ENCODE measurements at regions not wholly inside any gene's neighbourhood (a gene's known extent, or its start where the extent isn't known, plus 50 kb on each side); places are given as distances from the start of the nearest gene placed in this dataset.
"Not testable (repeated sequence)": the region's sequence is repeated elsewhere in the genome, so short reads cannot be mapped to it uniquely, and the experiment has no call there.

DNA sequence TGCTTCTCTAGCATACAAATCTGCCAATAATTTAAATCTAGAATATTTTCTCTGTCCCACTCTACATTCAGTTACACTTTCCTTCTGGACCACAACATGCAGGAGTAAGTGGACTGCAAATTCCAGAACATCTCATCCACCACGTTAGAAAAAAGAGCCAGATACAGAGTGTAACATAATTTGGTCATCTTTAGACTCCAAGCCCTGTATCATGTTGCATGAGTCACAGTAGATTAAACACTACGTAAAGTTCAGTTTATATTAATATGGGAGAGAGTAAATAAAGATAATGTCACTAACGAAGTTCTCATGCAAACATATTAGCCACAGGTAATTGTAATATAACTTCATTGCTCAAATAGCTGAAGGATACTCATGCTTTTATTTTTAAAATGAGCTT lies 327.0 kb downstream of the C6orf118 start:
- H3K4me3 Mint-ChIP-seq: no peak overlapping the region

DNA sequence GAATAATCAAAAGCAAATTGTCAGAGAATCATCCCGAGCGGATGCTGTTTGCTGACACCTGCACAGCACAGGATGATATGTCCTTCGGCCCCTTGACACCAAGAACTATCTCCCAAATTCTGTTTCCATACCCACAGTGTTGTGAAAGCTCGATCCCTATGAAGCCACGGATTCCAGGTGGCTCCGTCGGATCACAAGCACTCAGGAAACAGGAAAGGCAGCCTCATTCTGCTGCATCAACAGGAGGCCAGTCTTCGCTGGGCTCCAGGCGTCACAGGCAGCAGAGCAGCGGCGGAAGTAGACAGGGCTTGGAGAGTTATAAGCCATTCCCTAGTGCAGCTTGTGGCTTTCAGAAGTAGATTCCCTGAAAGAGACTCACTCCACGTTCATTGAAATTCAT lies 342.3 kb downstream of the C6orf118 start:
- Mint-ChIP-seq H3K4me1 (no peaks in the 10 kb centered on the region), H3K36me3 (no peaks in the 10 kb centered on the region), H3K27ac (no peak overlapping the region), H3K27me3 (no peaks in the 10 kb centered on the region), H3K9me3 (peaks cover 10% of the 10 kb centered on the region), H3K4me3 (no peak overlapping the region)
- CTCF ChIA-PET: no interaction called here
- DNase-seq: no peak

More for the DNA sequence above, 327.0 kb downstream of the C6orf118 start:
- no peaks in the 10 kb centered on the region for H3K4me1 Mint-ChIP-seq
- H3K27me3 Mint-ChIP-seq: no peaks in the 10 kb centered on the region
- no peak overlapping the region for H3K27ac Mint-ChIP-seq
- H3K9me3 Mint-ChIP-seq: peaks cover 10% of the 10 kb centered on the region
- H3K36me3 Mint-ChIP-seq: no peaks in the 10 kb centered on the region
- CTCF ChIA-PET: no interaction called here
- no peak for DNase-seq

DNA sequence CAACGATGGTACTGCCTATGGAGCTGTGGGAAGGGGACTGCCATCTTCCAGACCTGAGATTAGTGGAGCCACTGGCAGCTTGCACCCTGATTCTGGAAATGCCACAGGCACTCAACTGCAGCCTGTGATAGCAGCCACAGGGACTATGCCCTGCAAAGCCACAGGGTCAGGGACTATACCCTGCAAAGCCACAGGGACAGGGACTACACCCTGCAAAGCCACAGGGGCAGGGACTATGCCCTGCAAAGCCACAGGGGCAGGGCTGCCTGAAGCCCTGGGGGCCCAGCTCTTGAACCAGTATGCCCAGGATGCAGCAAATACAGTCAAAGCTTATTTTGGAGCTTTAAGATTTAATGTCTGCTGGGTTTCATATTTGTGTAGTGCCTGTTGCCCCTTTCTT lies 346.6 kb downstream of the C6orf118 start:
- H3K27ac Mint-ChIP-seq: no peak overlapping the region
- no peaks in the 10 kb centered on the region for H3K36me3 Mint-ChIP-seq
- H3K9me3 Mint-ChIP-seq: peaks cover 15% of the 10 kb centered on the region
- DNase-seq: no peak
- no peaks in the 10 kb centered on the region for H3K4me1 Mint-ChIP-seq
- H3K27me3 Mint-ChIP-seq: no peaks in the 10 kb centered on the region
- H3K4me3 Mint-ChIP-seq: no peak overlapping the region
- CTCF ChIA-PET: no interaction called here

DNA sequence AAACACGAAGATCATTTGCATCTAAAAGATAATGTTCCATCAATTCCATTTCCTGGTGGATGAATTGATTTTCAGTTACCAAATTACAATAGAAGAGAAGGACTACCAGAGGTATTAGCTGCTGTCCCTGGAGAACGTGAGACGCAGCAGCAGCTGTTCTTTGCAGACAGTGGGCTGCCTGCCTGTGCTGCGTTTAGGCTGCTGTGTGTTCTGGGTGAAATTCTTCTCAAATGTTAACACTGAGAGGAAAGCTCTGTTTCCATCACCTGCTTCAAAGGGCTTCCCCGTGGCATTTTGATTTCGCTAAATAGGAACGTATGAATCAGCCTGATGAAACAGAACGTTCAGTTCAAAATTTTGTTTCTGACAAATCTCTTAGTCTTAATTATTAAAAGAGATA lies 362.2 kb downstream of the C6orf118 start:
- Mint-ChIP-seq H3K27ac (no peak overlapping the region), H3K4me3 (no peak overlapping the region), H3K36me3 (no peaks in the 10 kb centered on the region), H3K27me3 (no peaks in the 10 kb centered on the region), H3K4me1 (no peaks in the 10 kb centered on the region), H3K9me3 (no peaks in the 10 kb centered on the region)
- DNase-seq: no peak
- CTCF ChIA-PET: no interaction called here

DNA sequence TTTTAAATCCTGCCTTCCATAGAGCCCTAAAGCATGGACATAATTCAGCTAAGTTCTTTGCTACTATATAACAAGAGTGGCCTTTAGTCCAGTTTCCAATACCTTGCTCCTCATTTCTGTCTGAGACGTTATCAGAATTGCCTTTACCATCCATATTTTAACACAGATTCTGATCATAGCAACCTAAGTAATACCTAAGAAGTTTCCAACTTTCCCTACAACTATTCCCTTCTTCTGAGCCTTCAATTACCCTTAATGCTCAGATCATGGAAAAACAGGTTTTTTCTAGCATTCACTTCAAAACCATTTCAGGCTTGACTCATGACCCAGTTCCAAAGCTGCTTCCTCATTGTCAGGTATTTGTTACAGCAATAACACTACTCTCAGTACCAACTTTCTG lies 367.1 kb downstream of the C6orf118 start:
- CTCF ChIA-PET: no interaction called here
- Mint-ChIP-seq H3K27me3 (no peaks in the 10 kb centered on the region), H3K4me1 (no peaks in the 10 kb centered on the region), H3K4me3 (no peak overlapping the region), H3K27ac (no peak overlapping the region), H3K36me3 (no peaks in the 10 kb centered on the region), H3K9me3 (no peaks in the 10 kb centered on the region)
- DNase-seq: no peak

DNA sequence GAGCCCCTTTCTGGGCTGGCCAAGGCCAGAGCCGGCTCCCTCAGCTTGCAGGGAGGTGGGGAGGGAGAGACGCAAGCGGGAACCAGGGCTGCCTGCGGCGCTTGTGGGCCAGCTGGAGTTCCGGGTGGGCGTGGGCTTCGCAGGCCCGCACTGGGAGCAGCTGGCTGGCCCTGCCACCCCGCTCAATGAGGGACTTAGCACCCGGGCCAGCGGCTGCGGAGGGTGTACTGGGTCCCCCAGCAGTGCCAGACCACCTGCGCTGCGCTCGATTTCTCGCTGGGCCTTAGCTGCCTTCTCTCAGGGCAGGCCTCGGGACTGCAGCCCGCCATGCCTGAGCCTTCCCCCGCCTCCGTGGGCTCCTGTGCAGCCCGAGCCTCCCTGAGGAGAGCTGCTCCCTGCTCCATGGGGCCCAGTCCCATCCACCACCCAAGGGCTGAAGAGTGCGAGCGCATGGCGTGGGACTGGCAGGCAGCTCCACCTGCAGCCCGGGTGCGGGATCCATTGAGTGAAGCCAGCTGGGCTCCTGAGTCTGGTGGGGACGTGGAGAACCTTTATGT lies 376.1 kb downstream of the C6orf118 start:
- DNase-seq, H3K36me3 Mint-ChIP-seq, H3K27ac Mint-ChIP-seq, CTCF ChIA-PET, H3K4me1 Mint-ChIP-seq, H3K27me3 Mint-ChIP-seq, H3K4me3 Mint-ChIP-seq, H3K9me3 Mint-ChIP-seq: not testable (repeated sequence)

DNA sequence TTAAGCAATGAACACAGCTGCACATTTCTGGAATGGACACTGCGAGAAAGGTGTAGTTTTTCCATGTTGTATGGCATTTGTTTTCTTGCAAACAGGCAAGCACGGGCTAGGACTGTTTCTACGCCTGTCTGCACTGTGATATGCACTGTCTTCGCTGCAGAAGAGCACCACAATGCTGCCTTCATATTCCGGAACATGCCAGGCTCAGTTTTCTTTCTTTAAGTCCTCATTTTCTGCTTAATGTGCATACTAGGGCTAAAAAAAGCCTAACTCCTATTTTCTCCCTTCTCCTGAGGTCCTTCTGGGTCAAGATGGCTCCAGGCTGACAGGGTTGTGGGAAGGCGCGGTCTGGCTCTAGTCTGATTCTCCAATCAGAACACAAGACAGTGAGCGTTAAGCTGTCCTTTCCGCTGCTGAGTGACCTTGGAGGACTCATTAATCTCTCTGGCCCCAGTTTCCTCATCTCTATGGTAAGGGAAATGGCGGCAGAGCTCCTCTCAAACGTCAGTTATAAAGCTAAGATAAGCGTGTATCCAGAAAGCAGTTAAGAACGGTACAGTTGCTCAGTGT lies 379.9 kb downstream of the C6orf118 start:
- Mint-ChIP-seq H3K9me3 (peaks cover 5% of the 10 kb centered on the region), H3K36me3 (no peaks in the 10 kb centered on the region), H3K27me3 (no peaks in the 10 kb centered on the region), H3K4me1 (no peaks in the 10 kb centered on the region), H3K27ac (no peak overlapping the region), H3K4me3 (no peak overlapping the region)
- CTCF ChIA-PET: interaction anchor here (0.8 kb wide), 1 partner anchor 15 kb away, joined by 3 read pairs; no protein-coding TSS in a partner anchor
- no peak for DNase-seq

DNA sequence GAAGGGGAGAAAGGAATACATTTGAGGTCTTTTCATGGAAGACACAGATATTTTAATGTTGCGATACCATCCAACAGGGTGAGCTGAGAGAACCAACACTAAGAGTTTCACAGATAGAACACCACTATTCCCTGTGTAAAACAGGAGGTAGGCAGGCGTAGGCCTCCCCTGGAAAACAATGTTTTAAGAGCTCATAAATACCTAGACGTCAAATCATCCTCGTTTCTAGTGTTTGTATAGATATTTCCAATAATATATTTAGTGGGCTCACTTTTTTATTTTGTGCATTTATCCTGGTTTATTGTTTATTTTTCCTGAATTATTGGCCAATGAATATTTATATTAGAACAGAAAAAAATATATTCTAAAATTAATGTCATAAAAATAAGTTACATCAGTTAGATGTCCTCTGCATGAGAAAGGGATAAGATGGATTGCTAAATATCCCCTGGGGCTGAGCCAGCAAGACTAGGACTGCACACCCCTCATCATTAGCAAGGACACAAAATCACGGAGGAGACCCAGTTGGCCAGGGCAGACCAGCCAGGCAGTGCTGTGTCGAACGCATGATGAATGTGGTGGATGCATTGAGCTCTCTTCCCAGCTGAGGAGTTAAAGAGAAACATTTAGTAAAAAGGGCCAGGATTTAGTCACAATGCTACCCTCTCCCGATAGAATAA lies 380.5 kb downstream of the C6orf118 start:
- Mint-ChIP-seq H3K4me1 (no peaks in the 10 kb centered on the region), H3K27me3 (no peaks in the 10 kb centered on the region), H3K36me3 (no peaks in the 10 kb centered on the region), H3K9me3 (peaks cover 5% of the 10 kb centered on the region), H3K4me3 (no peak overlapping the region), H3K27ac (no peak overlapping the region)
- no peak for DNase-seq
- CTCF ChIA-PET: interaction anchor here (0.6 to 0.8 kb wide), 2 partner anchors 14 to 23 kb away, joined by 3 read pairs; no protein-coding TSS in a partner anchor

DNA sequence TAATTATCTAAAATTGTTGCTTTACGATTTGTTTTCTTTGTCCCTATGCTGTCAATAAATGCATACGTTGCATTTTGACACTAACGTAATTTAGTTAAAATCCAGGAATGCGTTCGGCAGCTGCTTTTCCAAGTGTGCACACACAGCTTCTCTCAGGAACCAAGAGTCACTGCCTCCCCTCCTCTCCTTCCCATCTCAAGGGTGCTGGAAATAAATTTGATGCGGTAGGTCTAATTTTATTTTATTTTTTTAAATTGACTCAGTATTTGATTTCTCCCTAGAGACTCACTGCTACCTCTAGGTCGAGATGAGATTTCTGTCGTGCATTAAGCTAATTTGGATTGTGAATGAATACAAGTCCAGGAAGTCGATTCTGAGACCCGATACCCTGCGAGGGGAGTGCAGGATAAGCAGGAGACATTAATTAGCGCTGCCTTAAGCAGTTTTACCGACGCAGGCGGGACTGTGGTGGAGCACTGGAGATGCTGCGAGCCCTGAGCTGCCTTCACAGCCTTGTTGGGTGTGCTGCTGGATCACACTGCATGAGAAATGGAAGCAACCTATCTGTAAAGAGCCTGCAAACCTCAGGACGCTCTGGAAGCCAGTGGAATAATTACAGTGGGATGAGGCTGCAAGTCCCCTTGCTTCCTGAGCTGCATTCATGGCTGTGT lies 381.2 kb downstream of the C6orf118 start:
- no peak overlapping the region for H3K27ac Mint-ChIP-seq
- no peaks in the 10 kb centered on the region for H3K36me3 Mint-ChIP-seq
- H3K27me3 Mint-ChIP-seq: no peaks in the 10 kb centered on the region
- H3K4me3 Mint-ChIP-seq: no peak overlapping the region
- no peaks in the 10 kb centered on the region for H3K4me1 Mint-ChIP-seq
- peaks cover 5% of the 10 kb centered on the region for H3K9me3 Mint-ChIP-seq
- DNase-seq: no peak
- CTCF ChIA-PET: interaction anchor here (0.6 to 0.8 kb wide), 2 partner anchors 14 to 24 kb away, joined by 3 read pairs; no protein-coding TSS in a partner anchor

DNA sequence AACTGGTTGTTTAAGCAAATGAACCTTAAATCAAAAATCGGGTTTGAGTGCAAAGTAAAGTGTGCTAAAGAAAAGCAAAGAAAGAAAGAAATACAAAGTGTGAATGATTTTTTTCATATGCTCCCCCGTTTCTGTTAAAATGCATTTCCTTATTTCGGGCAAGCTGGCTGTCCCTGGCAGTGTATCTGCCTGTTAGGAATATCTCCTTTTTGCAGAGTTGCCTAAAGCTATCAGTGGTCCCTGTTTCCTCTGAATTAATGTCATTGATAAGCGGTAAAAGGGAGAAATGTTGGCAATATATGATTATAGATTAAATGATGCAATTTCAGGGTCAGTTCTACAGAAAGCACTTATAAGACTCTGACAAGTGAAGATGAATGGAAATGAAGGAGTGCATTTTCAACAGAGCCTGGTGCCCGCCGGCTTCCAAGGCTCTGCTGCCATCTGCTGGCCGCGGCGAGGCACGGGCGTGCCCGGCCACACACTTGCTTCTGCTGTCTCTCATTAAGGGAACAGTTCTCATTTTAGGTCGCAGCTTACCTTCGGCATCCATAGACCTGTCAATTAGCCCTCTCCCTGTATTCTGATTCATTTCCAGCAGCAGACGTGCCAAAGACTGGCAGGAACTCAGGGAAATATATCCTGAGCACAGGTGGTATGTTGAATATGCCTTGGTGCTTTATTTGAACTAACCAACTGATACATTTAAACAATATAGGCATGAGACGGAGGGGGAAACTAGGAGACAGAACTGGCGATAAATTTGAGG lies 381.9 kb downstream of the C6orf118 start:
- H3K36me3 Mint-ChIP-seq: no peaks in the 10 kb centered on the region
- peaks cover 2% of the 10 kb centered on the region for H3K9me3 Mint-ChIP-seq
- H3K27me3 Mint-ChIP-seq: no peaks in the 10 kb centered on the region
- H3K27ac Mint-ChIP-seq: no peak overlapping the region
- no peak overlapping the region for H3K4me3 Mint-ChIP-seq
- no peaks in the 10 kb centered on the region for H3K4me1 Mint-ChIP-seq
- CTCF ChIA-PET: no interaction called here
- peak; percentile 62 for DNase-seq

DNA sequence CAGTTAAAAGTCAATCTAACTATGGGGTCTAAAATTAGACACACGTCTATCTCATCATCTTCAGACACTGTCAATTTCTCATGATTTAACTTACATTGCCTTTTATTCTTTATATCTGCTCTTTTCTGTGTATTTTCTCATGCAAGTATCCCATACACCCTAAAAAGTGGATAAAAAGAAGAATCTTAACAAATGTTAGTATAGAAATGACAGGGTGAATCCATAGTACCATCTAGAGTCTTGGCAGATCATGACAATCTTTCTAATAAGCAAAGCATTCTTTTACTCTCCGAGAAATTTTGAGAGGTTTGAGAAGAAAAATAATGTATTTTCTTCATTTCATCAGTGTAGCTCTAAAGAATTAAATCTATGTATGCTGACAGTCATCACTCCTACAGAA lies 382.7 kb downstream of the C6orf118 start:
- Mint-ChIP-seq H3K27ac (no peak overlapping the region), H3K36me3 (no peaks in the 10 kb centered on the region), H3K4me1 (no peaks in the 10 kb centered on the region)

DNA sequence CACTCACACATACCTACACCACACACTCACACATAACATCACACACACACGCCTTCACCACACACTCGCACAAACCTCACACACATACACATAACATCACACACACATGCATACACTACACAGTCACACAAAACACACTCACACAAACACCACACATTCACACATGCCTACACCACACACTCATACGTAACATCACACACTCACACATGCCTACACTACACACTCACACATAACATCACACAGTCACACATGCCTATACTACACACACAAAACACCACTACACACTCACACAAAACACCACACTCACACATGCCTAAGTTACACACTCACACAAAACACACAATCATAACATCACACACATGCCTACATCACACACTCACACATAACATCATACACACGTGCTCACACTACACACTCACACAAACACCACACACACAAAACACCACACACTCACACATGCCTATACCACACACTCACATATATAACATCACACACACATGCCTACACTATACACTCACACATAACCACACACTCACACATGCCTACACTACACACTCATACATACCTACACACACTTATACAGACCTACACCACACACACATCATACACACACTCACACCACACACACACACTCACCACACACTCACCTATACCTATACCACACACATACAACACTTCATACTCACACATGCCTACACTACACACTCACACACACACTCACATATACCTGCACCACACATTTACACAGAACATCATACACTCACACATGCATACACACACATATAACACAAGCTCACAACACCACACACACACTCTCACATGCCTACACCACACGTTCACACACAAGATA lies 383.5 kb downstream of the C6orf118 start:
- no peaks in the 10 kb centered on the region for H3K36me3 Mint-ChIP-seq
- CTCF ChIA-PET: no interaction called here
- no peaks in the 10 kb centered on the region for H3K27me3 Mint-ChIP-seq
- no peaks in the 10 kb centered on the region for H3K4me1 Mint-ChIP-seq
- H3K9me3 Mint-ChIP-seq: no peaks in the 10 kb centered on the region
- DNase-seq: no peak
- H3K4me3 Mint-ChIP-seq: no peak overlapping the region
- no peak overlapping the region for H3K27ac Mint-ChIP-seq

More for the DNA sequence above, 382.7 kb downstream of the C6orf118 start:
- H3K27me3 Mint-ChIP-seq: no peaks in the 10 kb centered on the region
- CTCF ChIA-PET: no interaction called here
- no peak for DNase-seq
- H3K9me3 Mint-ChIP-seq: no peaks in the 10 kb centered on the region
- H3K4me3 Mint-ChIP-seq: no peak overlapping the region

DNA sequence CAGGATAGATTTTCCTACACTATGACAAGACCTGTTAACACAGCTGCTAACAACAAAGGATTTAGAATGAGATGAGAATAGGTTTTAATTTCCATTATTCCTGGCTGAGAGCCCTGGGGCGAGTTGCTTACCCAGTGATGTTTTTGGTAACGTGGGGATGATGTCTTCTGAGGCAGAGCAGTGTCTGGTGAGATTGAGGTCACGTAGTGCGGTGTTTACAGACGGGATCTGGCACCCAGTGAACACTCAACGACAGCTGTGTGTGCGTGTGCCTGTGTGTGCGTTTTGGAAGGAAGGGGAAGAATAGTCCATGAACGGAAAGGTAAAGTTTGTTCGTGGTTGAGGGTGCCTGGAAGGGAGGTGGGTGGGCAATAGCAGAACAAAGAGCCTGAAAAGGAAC lies 384.7 kb downstream of the C6orf118 start:
- DNase-seq: no peak
- H3K27me3 Mint-ChIP-seq: no peaks in the 10 kb centered on the region
- no peak overlapping the region for H3K27ac Mint-ChIP-seq
- no peaks in the 10 kb centered on the region for H3K36me3 Mint-ChIP-seq
- no peaks in the 10 kb centered on the region for H3K9me3 Mint-ChIP-seq
- H3K4me1 Mint-ChIP-seq: no peaks in the 10 kb centered on the region
- no peak overlapping the region for H3K4me3 Mint-ChIP-seq
- CTCF ChIA-PET: no interaction called here

DNA sequence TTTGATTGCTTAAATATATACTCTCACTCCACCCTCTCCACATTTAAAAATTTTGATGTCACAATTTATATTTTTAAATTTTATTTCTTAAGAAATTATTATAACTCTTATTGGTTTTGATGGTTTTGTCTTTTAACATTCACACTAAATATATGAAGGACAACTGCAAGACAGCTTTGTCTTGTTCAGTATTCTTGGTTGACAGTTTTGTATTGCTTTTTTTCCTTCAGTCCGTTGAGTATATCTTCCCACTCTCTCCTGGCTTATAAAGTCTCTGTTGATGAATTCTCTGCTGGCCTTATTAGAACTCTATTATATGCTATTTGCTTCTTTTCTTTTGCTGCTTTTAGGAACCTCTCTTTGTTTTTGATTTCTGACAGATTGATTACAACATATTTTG lies 392.2 kb downstream of the C6orf118 start:
- Mint-ChIP-seq H3K9me3 (peaks cover 2% of the 10 kb centered on the region), H3K27ac (no peak overlapping the region), H3K4me3 (no peak overlapping the region), H3K36me3 (no peaks in the 10 kb centered on the region), H3K27me3 (no peaks in the 10 kb centered on the region), H3K4me1 (no peaks in the 10 kb centered on the region)
- DNase-seq: no peak
- CTCF ChIA-PET: no interaction called here

Measured in activated naive CD4-positive, alpha-beta T cell treated with anti-CD3 and anti-CD28 coated beads, Interleukin-2, amount 10 ng/mL, durations not matched to agents 7 days and 5 days (primary cell).